ENCODE measurements at regions not wholly inside any gene's neighbourhood (a gene's known extent, or its start where the extent isn't known, plus 50 kb on each side); places are given as distances from the start of the nearest gene placed in this dataset.

- Histone ChIP-seq H3K36me3 (ENCODE audit: control insufficient read depth, insufficient read depth, low read length) (no peaks in the 10 kb centered on the region), H3K4me3 (replicated peaks; ENCODE audit: low read depth, low read length) (no peak overlapping the region), H3K27me3 (replicated peaks; ENCODE audit: control insufficient read depth, insufficient read depth, low read length) (no peaks in the 10 kb centered on the region)
- no peak for TF ChIP-seq CTCF (IDR thresholded peaks at IDR 0.05; ENCODE audit: insufficient read depth, low read length, poor library complexity, severe bottlenecking)
- no peak for DNase-seq (ENCODE audit: extremely low read depth, insufficient read length)
These were observed 117.7 kb upstream of the FRMD4A start for GRCh38 chr10:14448197-14448990.

GRCh38 chr10:14447094-14447839 is 116.5 kb upstream of the FRMD4A start:
- Histone ChIP-seq H3K4me3 (replicated peaks; ENCODE audit: low read depth, low read length) (no peak overlapping the region), H3K36me3 (ENCODE audit: control insufficient read depth, insufficient read depth, low read length) (no peaks in the 10 kb centered on the region), H3K27me3 (replicated peaks; ENCODE audit: control insufficient read depth, insufficient read depth, low read length) (no peaks in the 10 kb centered on the region)
- no peak for TF ChIP-seq CTCF (IDR thresholded peaks at IDR 0.05; ENCODE audit: insufficient read depth, low read length, poor library complexity, severe bottlenecking)
- no peak for DNase-seq (ENCODE audit: extremely low read depth, insufficient read length)

- Histone ChIP-seq H3K27me3 (replicated peaks; ENCODE audit: control insufficient read depth, insufficient read depth, low read length) (no peaks in the 10 kb centered on the region), H3K36me3 (ENCODE audit: control insufficient read depth, insufficient read depth, low read length) (no peaks in the 10 kb centered on the region), H3K4me3 (replicated peaks; ENCODE audit: low read depth, low read length) (no peak overlapping the region)
- no peak for DNase-seq (ENCODE audit: extremely low read depth, insufficient read length)
- no peak for TF ChIP-seq CTCF (IDR thresholded peaks at IDR 0.05; ENCODE audit: insufficient read depth, low read length, poor library complexity, severe bottlenecking)
These were observed 108.9 kb upstream of the FRMD4A start for GRCh38 chr10:14439451-14440259.

GRCh38 chr10:14438576-14438975 is 107.9 kb upstream of the FRMD4A start:
- TF ChIP-seq CTCF (IDR thresholded peaks at IDR 0.05; ENCODE audit: insufficient read depth, low read length, poor library complexity, severe bottlenecking): no peak
- Histone ChIP-seq H3K36me3 (ENCODE audit: control insufficient read depth, insufficient read depth, low read length) (no peaks in the 10 kb centered on the region), H3K27me3 (replicated peaks; ENCODE audit: control insufficient read depth, insufficient read depth, low read length) (no peaks in the 10 kb centered on the region), H3K4me3 (replicated peaks; ENCODE audit: low read depth, low read length) (no peak overlapping the region)
- no peak for DNase-seq (ENCODE audit: extremely low read depth, insufficient read length)

GRCh38 chr10:14438057-14438456 is 107.3 kb upstream of the FRMD4A start:
- TF ChIP-seq CTCF (IDR thresholded peaks at IDR 0.05; ENCODE audit: insufficient read depth, low read length, poor library complexity, severe bottlenecking): no peak
- Histone ChIP-seq H3K27me3 (replicated peaks; ENCODE audit: control insufficient read depth, insufficient read depth, low read length) (no peaks in the 10 kb centered on the region), H3K4me3 (replicated peaks; ENCODE audit: low read depth, low read length) (no peak overlapping the region), H3K36me3 (ENCODE audit: control insufficient read depth, insufficient read depth, low read length) (no peaks in the 10 kb centered on the region)
- no peak for DNase-seq (ENCODE audit: extremely low read depth, insufficient read length)
